ENCODE measurements at regions not wholly inside any gene's neighbourhood (a gene's known extent, or its start where the extent isn't known, plus 50 kb on each side); places are given as distances from the start of the nearest gene placed in this dataset.

DNA sequence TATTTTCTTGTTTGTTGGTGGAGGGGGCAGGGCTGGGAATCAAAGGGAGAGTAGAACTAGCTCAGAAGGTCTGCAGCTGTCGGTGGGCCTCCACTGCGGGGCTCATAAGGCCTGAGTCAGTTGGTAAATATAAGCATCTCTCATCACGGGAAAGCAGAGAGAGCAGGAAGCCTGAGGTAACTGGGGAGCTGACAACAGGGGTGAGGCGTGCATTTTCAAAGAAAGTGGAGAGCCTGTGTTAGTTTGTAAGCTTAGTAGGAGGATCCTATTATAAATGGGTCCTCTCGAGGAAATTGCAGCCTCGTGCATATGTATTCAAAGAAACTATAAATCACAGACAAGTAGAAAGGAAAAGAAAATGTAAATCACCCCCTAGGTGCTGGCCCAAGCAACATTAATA, 221.0 kb upstream of the CDH13 start:
- Mint-ChIP-seq H3K4me3 (ENCODE audit: unreplicated experiment) (no peak overlapping the region), H3K4me1 (ENCODE audit: low read depth) (no peaks in the 10 kb centered on the region), H3K36me3 (ENCODE audit: low read depth) (no peaks in the 10 kb centered on the region), H3K27me3 (ENCODE audit: low read depth) (peaks cover 14% of the 10 kb centered on the region), H3K9me3 (ENCODE audit: low read depth) (no peaks in the 10 kb centered on the region), H3K27ac (ENCODE audit: unreplicated experiment) (no peak overlapping the region)
- no peak for DNase-seq (ENCODE audit: low spot score)
- TF ChIP-seq, protein P1, sequence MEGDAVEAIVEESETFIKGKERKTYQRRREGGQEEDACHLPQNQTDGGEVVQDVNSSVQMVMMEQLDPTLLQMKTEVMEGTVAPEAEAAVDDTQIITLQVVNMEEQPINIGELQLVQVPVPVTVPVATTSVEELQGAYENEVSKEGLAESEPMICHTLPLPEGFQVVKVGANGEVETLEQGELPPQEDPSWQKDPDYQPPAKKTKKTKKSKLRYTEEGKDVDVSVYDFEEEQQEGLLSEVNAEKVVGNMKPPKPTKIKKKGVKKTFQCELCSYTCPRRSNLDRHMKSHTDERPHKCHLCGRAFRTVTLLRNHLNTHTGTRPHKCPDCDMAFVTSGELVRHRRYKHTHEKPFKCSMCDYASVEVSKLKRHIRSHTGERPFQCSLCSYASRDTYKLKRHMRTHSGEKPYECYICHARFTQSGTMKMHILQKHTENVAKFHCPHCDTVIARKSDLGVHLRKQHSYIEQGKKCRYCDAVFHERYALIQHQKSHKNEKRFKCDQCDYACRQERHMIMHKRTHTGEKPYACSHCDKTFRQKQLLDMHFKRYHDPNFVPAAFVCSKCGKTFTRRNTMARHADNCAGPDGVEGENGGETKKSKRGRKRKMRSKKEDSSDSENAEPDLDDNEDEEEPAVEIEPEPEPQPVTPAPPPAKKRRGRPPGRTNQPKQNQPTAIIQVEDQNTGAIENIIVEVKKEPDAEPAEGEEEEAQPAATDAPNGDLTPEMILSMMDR (IDR thresholded peaks at IDR 0.05), result no peak

DNA sequence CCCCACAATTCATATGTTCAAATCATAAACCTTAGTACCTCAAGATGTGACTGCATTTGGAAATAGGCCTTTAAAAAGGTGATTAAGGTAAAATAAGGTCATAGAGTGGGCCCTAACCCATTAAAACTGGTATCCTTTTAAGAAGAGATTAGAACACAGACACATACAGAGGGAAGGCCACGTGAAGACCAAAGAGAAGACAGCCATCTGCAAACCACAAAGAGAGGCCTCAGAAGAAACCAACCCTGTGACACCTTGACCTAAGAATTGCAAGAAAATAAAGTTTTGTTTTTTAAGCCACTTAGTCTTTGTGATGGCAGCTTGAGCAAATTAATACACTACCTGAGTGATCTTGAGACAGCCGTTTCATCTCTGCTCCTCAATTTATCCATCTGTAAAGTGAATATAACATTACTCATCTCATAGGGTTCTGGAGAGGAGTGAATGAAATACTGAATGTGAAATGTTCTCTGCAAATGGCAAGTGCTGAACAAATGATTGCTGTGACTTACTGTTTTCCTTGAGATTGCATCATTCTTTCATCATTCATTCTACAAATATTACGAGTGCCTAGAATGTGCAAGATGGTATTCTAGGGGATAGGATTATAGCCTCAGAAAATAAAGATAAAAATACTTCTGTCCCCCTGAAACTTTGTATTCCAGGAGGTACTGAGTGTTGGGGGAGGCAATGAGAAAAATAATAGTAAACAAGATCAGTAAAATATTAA, 222.0 kb upstream of the CDH13 start:
- Mint-ChIP-seq H3K9me3 (ENCODE audit: low read depth) (no peaks in the 10 kb centered on the region), H3K27me3 (ENCODE audit: low read depth) (peaks cover 14% of the 10 kb centered on the region), H3K4me3 (ENCODE audit: unreplicated experiment) (no peak overlapping the region), H3K27ac (ENCODE audit: unreplicated experiment) (no peak overlapping the region), H3K36me3 (ENCODE audit: low read depth) (no peaks in the 10 kb centered on the region), H3K4me1 (ENCODE audit: low read depth) (no peaks in the 10 kb centered on the region)
- DNase-seq (ENCODE audit: low spot score), result no peak
- TF ChIP-seq, protein P1 (IDR thresholded peaks at IDR 0.05), result no peak

DNA sequence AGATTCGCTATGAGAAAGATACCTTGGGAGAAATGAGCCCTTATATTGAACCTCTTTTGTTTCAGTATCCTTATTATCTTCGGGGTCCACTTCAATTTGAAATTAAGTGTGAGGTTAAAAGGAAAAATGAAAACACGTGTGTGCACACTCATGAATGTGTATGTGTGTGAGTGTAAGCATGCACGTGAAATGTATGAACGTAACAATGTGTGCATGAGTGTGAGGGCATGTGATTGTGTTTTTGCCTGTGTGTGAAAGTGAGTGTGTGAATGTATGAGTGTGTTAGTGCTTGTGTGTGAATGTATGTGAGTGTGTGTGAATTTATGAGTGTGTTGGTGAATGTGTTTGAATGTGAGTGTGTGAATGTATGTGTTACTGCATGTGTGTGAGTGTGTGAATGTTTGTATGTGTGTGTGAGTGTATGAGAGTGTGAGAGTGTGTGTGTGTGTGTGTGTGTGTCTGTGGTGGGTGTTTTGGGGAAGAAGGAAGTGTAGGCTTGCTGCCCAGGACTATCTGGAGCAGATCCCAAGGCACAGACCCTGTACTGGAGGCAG, 224.0 kb upstream of the CDH13 start:
- no peak overlapping the region for H3K27ac Mint-ChIP-seq (ENCODE audit: unreplicated experiment)
- H3K4me1 Mint-ChIP-seq (ENCODE audit: low read depth), result no peaks in the 10 kb centered on the region
- TF ChIP-seq, protein P1 (IDR thresholded peaks at IDR 0.05), result no peak
- peaks cover 16% of the 10 kb centered on the region for H3K27me3 Mint-ChIP-seq (ENCODE audit: low read depth)
- no peaks in the 10 kb centered on the region for H3K36me3 Mint-ChIP-seq (ENCODE audit: low read depth)
- DNase-seq (ENCODE audit: low spot score), result no peak
- H3K4me3 Mint-ChIP-seq (ENCODE audit: unreplicated experiment), result no peak overlapping the region
- H3K9me3 Mint-ChIP-seq (ENCODE audit: low read depth), result peaks cover 2% of the 10 kb centered on the region

DNA sequence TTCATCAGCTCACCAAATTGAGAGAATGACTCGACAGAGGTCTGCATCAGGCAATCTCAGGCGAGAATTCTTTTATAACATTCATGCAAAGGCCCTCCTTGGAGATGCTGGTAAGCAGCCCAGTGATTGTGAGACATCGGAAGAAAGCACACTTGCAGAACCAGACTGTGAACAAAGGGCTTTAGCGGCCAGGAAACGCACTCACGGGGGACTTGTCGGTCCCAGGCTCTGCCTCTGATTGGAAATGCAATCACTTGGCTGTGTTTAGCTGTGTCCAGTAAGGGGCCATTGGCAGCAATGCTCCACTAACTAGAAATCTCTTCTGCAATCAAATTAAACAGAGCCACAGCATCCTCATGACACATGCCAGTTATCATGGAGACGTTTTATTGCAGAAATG, 226.7 kb upstream of the CDH13 start:
- H3K36me3 Mint-ChIP-seq (ENCODE audit: low read depth), result no peaks in the 10 kb centered on the region
- no peaks in the 10 kb centered on the region for H3K4me1 Mint-ChIP-seq (ENCODE audit: low read depth)
- H3K27me3 Mint-ChIP-seq (ENCODE audit: low read depth), result peaks cover 16% of the 10 kb centered on the region
- DNase-seq (ENCODE audit: low spot score), result no peak
- H3K27ac Mint-ChIP-seq (ENCODE audit: unreplicated experiment), result no peak overlapping the region
- TF ChIP-seq, protein P1 (IDR thresholded peaks at IDR 0.05), result no peak
- H3K4me3 Mint-ChIP-seq (ENCODE audit: unreplicated experiment), result no peak overlapping the region
- H3K9me3 Mint-ChIP-seq (ENCODE audit: low read depth), result peaks cover 2% of the 10 kb centered on the region

DNA sequence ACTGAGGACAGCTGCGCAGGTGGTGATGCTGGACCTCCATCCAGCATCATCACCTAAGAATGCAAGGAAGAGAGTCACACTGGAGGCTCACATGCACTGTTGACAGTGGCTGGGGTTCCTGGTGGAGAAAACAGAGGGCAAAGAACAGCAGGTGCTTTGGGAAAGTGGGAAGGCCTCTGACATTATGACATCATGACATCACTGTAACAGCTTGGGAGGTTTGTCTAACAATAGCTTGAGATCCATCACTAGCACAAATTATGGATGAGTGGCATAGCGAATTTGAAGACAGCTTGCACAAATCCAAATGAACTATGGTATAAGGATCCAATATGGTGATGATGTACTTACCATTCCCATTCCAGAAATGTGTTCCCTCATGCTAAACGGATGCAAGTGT, 226.5 kb upstream of the MPHOSPH6 start:
- Mint-ChIP-seq H3K27me3 (ENCODE audit: low read depth) (peaks cover 12% of the 10 kb centered on the region), H3K9me3 (ENCODE audit: low read depth) (peaks cover 2% of the 10 kb centered on the region), H3K36me3 (ENCODE audit: low read depth) (no peaks in the 10 kb centered on the region), H3K27ac (ENCODE audit: unreplicated experiment) (no peak overlapping the region), H3K4me3 (ENCODE audit: unreplicated experiment) (no peak overlapping the region), H3K4me1 (ENCODE audit: low read depth) (no peaks in the 10 kb centered on the region)
- no peak for DNase-seq (ENCODE audit: low spot score)
- TF ChIP-seq, protein P1 (IDR thresholded peaks at IDR 0.05), result no peak

Data from chondrocyte (in vitro differentiated cells).